Thoracic aorta (tissue), 2 donors: ENCODE measurements at regions not wholly inside any gene's neighbourhood (a gene's known extent, or its start where the extent isn't known, plus 50 kb on each side); places are given as distances from the start of the nearest gene placed in this dataset.

Source experiments
- ATAC-seq: fragments of 150-250 bp; one replicate; pipeline ENCODE4 v1.8.0; 2017; ENCODE audit warnings: low read depth; ENCODE audit not compliant: insufficient number of reproducible peaks, low FRiP score
- DNase-seq: peaks from one replicate; pipeline ENCODE4 v3.0.0-alpha.2; 2020; ENCODE audit warnings: low spot score
- H3K27ac ChIP-seq, 2 donors: fragments of 200-600 bp; sonication (generic); 1 replicate in 1 of 2; 2 replicates in 1 of 2; pipeline ENCODE4 v1.5.1; 2016; ENCODE audit warnings: mild to moderate bottlenecking in 2 of 2, moderate library complexity in 2 of 2
- H3K27me3 ChIP-seq: fragments of 200-600 bp; sonication (generic); replicated peaks from 2 replicates; pipeline ENCODE4 v1.6.0; 2016; ENCODE audit warnings: mild to moderate bottlenecking; ENCODE audit not compliant: insufficient read depth
- H3K36me3 ChIP-seq: fragments of 200-600 bp; sonication (generic); one replicate; pipeline ENCODE4 v1.5.1; 2016
- H3K4me1 ChIP-seq, 2 donors: fragments of 200-600 bp; sonication (generic); 1 replicate in 1 of 2; 2 replicates in 1 of 2; pipeline versions ENCODE4 v1.5.1 to v1.6.0; 2016; ENCODE audit warnings: low read depth in 2 of 2, mild to moderate bottlenecking in 1 of 2; ENCODE audit not compliant: control insufficient read depth in 1 of 2
- H3K4me3 ChIP-seq: fragments of 200-600 bp; sonication (generic); 2 replicates; pipeline ENCODE4 v1.5.1; 2016; ENCODE audit warnings: mild to moderate bottlenecking
- H3K9me3 ChIP-seq: fragments of 200-600 bp; sonication (generic); 2 replicates; pipeline ENCODE4 v1.5.1; 2016
- CTCF ChIP-seq: fragments of 200-600 bp; sonication (generic); IDR thresholded peaks from one replicate; pipeline ENCODE4 v1.5.1; 2019; ENCODE audit warnings: antibody characterized with exemption

GRCh38 chr5:39898731-39899130 is 474.0 kb upstream of the DAB2 start:
- no peak overlapping the region for H3K4me3 ChIP-seq
- no peak for TF ChIP-seq CTCF
- no peak overlapping the region for H3K27ac ChIP-seq
- H3K27me3 ChIP-seq, result no peaks in the 10 kb centered on the region
- no peaks in the 10 kb centered on the region for H3K36me3 ChIP-seq
- H3K9me3 ChIP-seq, result no peaks in the 10 kb centered on the region
- no peaks in the 10 kb centered on the region for H3K4me1 ChIP-seq
- ATAC-seq (no peak), DNase-seq (no peak)

DNA sequence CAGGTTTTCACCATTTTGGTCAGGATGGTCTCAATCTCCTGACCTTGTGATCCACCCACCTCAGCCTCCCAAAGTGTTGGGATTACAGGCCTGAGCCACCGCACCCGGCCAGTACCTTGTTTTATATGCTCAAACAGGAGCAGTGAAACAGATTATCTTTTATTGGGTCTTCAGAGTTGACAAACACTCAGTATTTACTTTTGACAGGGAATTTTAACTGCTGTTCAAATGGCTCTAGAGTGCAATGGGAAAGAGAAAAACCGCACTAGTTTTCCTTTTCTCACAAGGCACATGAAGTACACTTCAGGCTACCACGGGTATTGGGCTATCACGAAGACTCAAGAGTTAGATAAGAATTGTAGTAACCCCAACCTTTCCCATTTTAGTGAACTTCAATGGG is 471.9 kb upstream of the DAB2 start:
- Histone ChIP-seq H3K27me3 (no peaks in the 10 kb centered on the region), H3K4me1 (no peaks in the 10 kb centered on the region), H3K36me3 (no peaks in the 10 kb centered on the region), H3K4me3 (no peak overlapping the region), H3K9me3 (no peaks in the 10 kb centered on the region), H3K27ac (no peak overlapping the region)
- DNase-seq (no peak), ATAC-seq (no peak)
- no peak for TF ChIP-seq CTCF

- H3K27me3 ChIP-seq, result no peaks in the 10 kb centered on the region
- ATAC-seq, result no peak
- no peaks in the 10 kb centered on the region for H3K36me3 ChIP-seq
- DNase-seq, result no peak
- no peaks in the 10 kb centered on the region for H3K9me3 ChIP-seq
- TF ChIP-seq CTCF, result no peak
- no peaks in the 10 kb centered on the region for H3K4me1 ChIP-seq
- H3K27ac ChIP-seq, result no peak overlapping the region
- H3K4me3 ChIP-seq, result no peak overlapping the region
Measured at GRCh38 chr5:39896104-39896503, 471.3 kb upstream of the DAB2 start.

GRCh38 chr5:39892708-39893107 is 467.9 kb upstream of the DAB2 start:
- TF ChIP-seq CTCF, result no peak
- Histone ChIP-seq H3K27ac (no peak overlapping the region), H3K27me3 (no peaks in the 10 kb centered on the region), H3K9me3 (no peaks in the 10 kb centered on the region), H3K36me3 (no peaks in the 10 kb centered on the region), H3K4me1 (no peaks in the 10 kb centered on the region), H3K4me3 (no peak overlapping the region)
- ATAC-seq (no peak), DNase-seq (no peak)

GRCh38 chr5:39891376-39891775 is 466.6 kb upstream of the DAB2 start:
- no peaks in the 10 kb centered on the region for H3K4me1 ChIP-seq
- ATAC-seq (no peak), DNase-seq (no peak)
- H3K27me3 ChIP-seq, result no peaks in the 10 kb centered on the region
- H3K4me3 ChIP-seq, result no peak overlapping the region
- no peak for TF ChIP-seq CTCF
- no peaks in the 10 kb centered on the region for H3K36me3 ChIP-seq
- peaks cover 3% of the 10 kb centered on the region for H3K9me3 ChIP-seq
- H3K27ac ChIP-seq, result no peak overlapping the region
